T-cell (primary cell): ENCODE measurements at regions not wholly inside any gene's neighbourhood (a gene's known extent, or its start where the extent isn't known, plus 50 kb on each side); places are given as distances from the start of the nearest gene placed in this dataset.

Experiments used
- ATAC-seq, 4 experiments: fragments of 200-7000 bp in 3 of 4; fragments of 150-1000 bp in 1 of 4; cut with Tn5 transposase; replicated peaks in 1 of 4; 1 replicate in 3 of 4; 2 replicates in 1 of 4; pipeline ENCODE4 v1.10.0; 2021; ENCODE audit warnings: moderate library complexity in 3 of 4, mild to moderate bottlenecking in 2 of 4, moderate number of reproducible peaks in 1 of 4
- CTCF ChIA-PET, 2 donors: fragments of 300-600 bp; sonication (Branson Sonifier 250); formaldehyde crosslinking; loops; one replicate each; lab custom pipeline; 2022; ENCODE audit warnings: antibody characterized with exemption in 2 of 2; lab: Charles Lee
- POLR2A ChIA-PET, 2 donors: fragments of 300-600 bp; sonication (Branson Sonifier 250); formaldehyde crosslinking; loops; one replicate each; lab custom pipeline; 2022; ENCODE audit warnings: antibody characterized with exemption in 2 of 2; lab: Charles Lee
- DNase-seq, 35 experiments: peaks; one replicate each; pipeline versions ENCODE4 v3.0.0 to v3.0.0-alpha.2; 2013 to 2023
- H3K27ac ChIP-seq: one replicate; pipeline ENCODE4 v1.5.1; 2013; ENCODE audit warnings: low read length
- H3K27me3 ChIP-seq, 2 experiments: replicated peaks in 1 of 2; 1 replicate in 1 of 2; 2 replicates in 1 of 2; pipeline versions ENCODE4 v1.6.1 to v1.7.0; 2013; ENCODE audit warnings: low read length in 1 of 2, mixed read lengths in 1 of 2; ENCODE audit not compliant: control insufficient read depth in 2 of 2, insufficient read depth in 2 of 2; ENCODE audit errors: extremely low read depth in 1 of 2
- H3K36me3 ChIP-seq, 2 donors: 1 replicate in 1 of 2; 2 replicates in 1 of 2; pipeline versions ENCODE4 v1.6.1 to v1.7.0; 2013; ENCODE audit warnings: low read length in 1 of 2; ENCODE audit not compliant: control insufficient read depth in 2 of 2, insufficient read depth in 1 of 2; ENCODE audit errors: extremely low read depth in 1 of 2
- H3K4me1 ChIP-seq, 2 experiments: 1 replicate in 1 of 2; 2 replicates in 1 of 2; pipeline versions ENCODE4 v1.6.1 to v1.7.0; 2013; ENCODE audit warnings: low read length in 2 of 2, mixed read lengths in 1 of 2; ENCODE audit not compliant: insufficient read depth in 2 of 2, control insufficient read depth in 1 of 2; ENCODE audit errors: extremely low read depth in 1 of 2
- H3K4me3 ChIP-seq, 2 donors: 1 replicate in 1 of 2; 2 replicates in 1 of 2; pipeline versions ENCODE4 v1.5.1 to v1.7.0; 2013; ENCODE audit warnings: mild to moderate bottlenecking in 2 of 2, low read length in 1 of 2, moderate library complexity in 1 of 2; ENCODE audit not compliant: control insufficient read depth in 1 of 2; ENCODE audit errors: extremely low read depth in 1 of 2
- H3K9me3 ChIP-seq: 2 replicates; pipeline ENCODE4 v1.7.0; 2013
- H3K27ac Mint-ChIP-seq, 2 donors: one replicate each; pipeline ENCODE4 v1.8.0; 2020 to 2021; ENCODE audit warnings: mild to moderate bottlenecking in 2 of 2, mixed read lengths in 2 of 2
- H3K27me3 Mint-ChIP-seq, 2 donors: one replicate each; pipeline ENCODE4 v1.8.0; 2021 to 2022; ENCODE audit warnings: mixed read lengths in 2 of 2
- H3K36me3 Mint-ChIP-seq: one replicate; pipeline ENCODE4 v1.8.0; 2021; ENCODE audit warnings: mixed read lengths
- H3K4me1 Mint-ChIP-seq, 3 donors: one replicate each; pipeline ENCODE4 v1.8.0; 2020 to 2022; ENCODE audit warnings: mixed read lengths in 3 of 3, mild to moderate bottlenecking in 1 of 3
- H3K4me3 Mint-ChIP-seq, 3 donors: one replicate each; pipeline ENCODE4 v1.8.0; 2020 to 2022; ENCODE audit warnings: mild to moderate bottlenecking in 3 of 3, mixed read lengths in 3 of 3, moderate library complexity in 3 of 3
- H3K9me3 Mint-ChIP-seq, 3 donors: one replicate each; pipeline ENCODE4 v1.8.0; 2020 to 2022; ENCODE audit warnings: mixed read lengths in 3 of 3
- WGBS: methylation state at CpG from one replicate; pipeline ENCODE4 v1.1.5; 2013; ENCODE audit warnings: missing lambda C conversion rate; ENCODE audit not compliant: insufficient coverage; 5-methylcytosine and 5-hydroxymethylcytosine counted together

DNA sequence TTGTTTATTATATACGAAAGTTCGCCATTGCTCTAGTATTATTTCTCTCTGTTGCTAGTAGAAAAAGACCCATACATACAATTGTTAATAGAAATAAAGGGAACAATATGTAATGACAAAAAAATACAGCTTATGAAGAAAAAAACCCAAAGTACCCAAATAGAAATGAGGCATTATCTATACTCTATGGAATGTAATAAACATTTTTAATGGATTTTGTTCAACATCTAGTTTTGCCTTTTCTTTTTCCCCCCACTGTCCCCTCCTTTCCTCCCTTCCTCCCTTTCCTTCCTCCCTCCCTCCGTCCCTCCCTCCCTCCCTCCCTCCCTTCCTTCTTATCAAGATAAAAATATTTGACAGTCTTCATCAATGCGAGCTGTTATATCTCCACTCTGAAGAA, 81.5 kb upstream of the NEK7 start:
- no CpG with 5 or more reads among the region's 4 CpGs for WGBS
- ChIA-PET POLR2A (interaction anchor here in 1 of 2 donors (0.6 kb wide), 1 partner anchor 599 kb away, joined by 4 read pairs; no protein-coding TSS in a partner anchor), CTCF (no interaction called here)
- no peaks in the 10 kb centered on the region for H3K36me3 ChIP-seq
- Mint-ChIP-seq H3K4me1 (no peaks in the 10 kb centered on the region), H3K27ac (no peak overlapping the region), H3K4me3 (no peak overlapping the region), H3K36me3 (peaks cover 3% of the 10 kb centered on the region), H3K9me3 (peaks cover 0 to 4% (median 3%) of the 10 kb centered on the region in 3 donors), H3K27me3 (peaks cover 6 to 22% of the 10 kb centered on the region in 2 donors)
- ATAC-seq (no peak), DNase-seq (no peak)
- peaks cover 0 to 3% of the 10 kb centered on the region in 2 experiments for H3K27me3 ChIP-seq
- no peak overlapping the region for H3K27ac ChIP-seq
- no peak overlapping the region for H3K4me3 ChIP-seq
- no peaks in the 10 kb centered on the region for H3K4me1 ChIP-seq
- H3K9me3 ChIP-seq = no peaks in the 10 kb centered on the region

- H3K9me3 Mint-ChIP-seq = peaks cover 0 to 4% (median 3%) of the 10 kb centered on the region in 3 donors
- Histone ChIP-seq H3K4me1 (no peaks in the 10 kb centered on the region), H3K27me3 (no peaks in the 10 kb centered on the region), H3K9me3 (no peaks in the 10 kb centered on the region), H3K27ac (no peak overlapping the region), H3K4me3 (no peak overlapping the region), H3K36me3 (no peaks in the 10 kb centered on the region)
- ChIA-PET POLR2A (no interaction called here), CTCF (interaction anchor here (0.6 kb wide), 2 partner anchors 681 to 1122 kb away, joined by 3 read pairs; no protein-coding TSS in a partner anchor)
- WGBS = no CpG with 5 or more reads among the region's 1 CpG
- DNase-seq (no peak), ATAC-seq (no peak)
- no peak overlapping the region for H3K4me3 Mint-ChIP-seq
- H3K4me1 Mint-ChIP-seq = no peaks in the 10 kb centered on the region
- peaks cover 3 to 15% of the 10 kb centered on the region in 2 donors for H3K27me3 Mint-ChIP-seq
- peaks cover 3% of the 10 kb centered on the region for H3K36me3 Mint-ChIP-seq
- H3K27ac Mint-ChIP-seq = no peak overlapping the region
Observed at GRCh38 chr1:198079432-198079951, 77.3 kb upstream of the NEK7 start.

- Mint-ChIP-seq H3K4me1 (no peaks in the 10 kb centered on the region), H3K4me3 (no peak overlapping the region), H3K9me3 (peaks cover 0 to 4% (median 3%) of the 10 kb centered on the region in 3 donors), H3K27ac (no peak overlapping the region), H3K36me3 (peaks cover 3% of the 10 kb centered on the region), H3K27me3 (peaks cover 0 to 9% of the 10 kb centered on the region in 2 donors)
- no peak for DNase-seq
- WGBS = 82% methylated on average over 2 of the region's 3 CpGs
- Histone ChIP-seq H3K4me1 (no peaks in the 10 kb centered on the region), H3K36me3 (no peaks in the 10 kb centered on the region), H3K27me3 (no peaks in the 10 kb centered on the region), H3K4me3 (no peak overlapping the region), H3K9me3 (no peaks in the 10 kb centered on the region), H3K27ac (no peak overlapping the region)
- ATAC-seq = no peak
- POLR2A ChIA-PET = no interaction called here
- CTCF ChIA-PET = no interaction called here
Observed at GRCh38 chr1:198082576-198082975, 74.2 kb upstream of the NEK7 start.

DNA sequence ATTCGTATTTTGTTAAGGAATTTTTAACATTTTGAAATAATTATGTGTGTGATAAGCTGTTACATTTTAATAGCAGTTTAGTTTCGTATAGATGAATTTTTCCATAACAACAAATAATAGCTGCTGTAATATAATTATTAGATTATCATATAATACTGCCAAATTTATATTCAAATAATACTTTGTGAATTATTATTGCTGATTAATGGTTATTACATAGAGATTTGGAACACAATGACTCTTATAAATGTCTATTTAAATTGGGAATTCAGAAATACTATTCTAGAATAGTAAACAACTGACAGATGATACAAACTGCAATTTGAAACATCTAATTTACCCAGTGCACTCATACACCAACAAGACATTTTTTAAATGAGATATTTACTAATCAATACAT, 73.2 kb upstream of the NEK7 start:
- DNase-seq (no peak), ATAC-seq (no peak)
- Mint-ChIP-seq H3K4me1 (peaks cover 0 to 2% (median 1%) of the 10 kb centered on the region in 3 donors), H3K36me3 (peaks cover under 1% of the 10 kb centered on the region), H3K4me3 (no peak overlapping the region), H3K27ac (no peak overlapping the region), H3K9me3 (peaks cover 0 to 1% (median under 1%) of the 10 kb centered on the region in 3 donors), H3K27me3 (peaks cover 0 to 7% of the 10 kb centered on the region in 2 donors)
- Histone ChIP-seq H3K4me1 (no peaks in the 10 kb centered on the region), H3K4me3 (no peak overlapping the region), H3K9me3 (no peaks in the 10 kb centered on the region), H3K36me3 (no peaks in the 10 kb centered on the region), H3K27me3 (no peaks in the 10 kb centered on the region), H3K27ac (no peak overlapping the region)
- WGBS = no CpG with 5 or more reads among the region's 2 CpGs
- CTCF ChIA-PET = no interaction called here
- POLR2A ChIA-PET = interaction anchor here in 1 of 2 donors (0.6 kb wide), 1 partner anchor 279 kb away, joined by 3 read pairs; no protein-coding TSS in a partner anchor

DNA sequence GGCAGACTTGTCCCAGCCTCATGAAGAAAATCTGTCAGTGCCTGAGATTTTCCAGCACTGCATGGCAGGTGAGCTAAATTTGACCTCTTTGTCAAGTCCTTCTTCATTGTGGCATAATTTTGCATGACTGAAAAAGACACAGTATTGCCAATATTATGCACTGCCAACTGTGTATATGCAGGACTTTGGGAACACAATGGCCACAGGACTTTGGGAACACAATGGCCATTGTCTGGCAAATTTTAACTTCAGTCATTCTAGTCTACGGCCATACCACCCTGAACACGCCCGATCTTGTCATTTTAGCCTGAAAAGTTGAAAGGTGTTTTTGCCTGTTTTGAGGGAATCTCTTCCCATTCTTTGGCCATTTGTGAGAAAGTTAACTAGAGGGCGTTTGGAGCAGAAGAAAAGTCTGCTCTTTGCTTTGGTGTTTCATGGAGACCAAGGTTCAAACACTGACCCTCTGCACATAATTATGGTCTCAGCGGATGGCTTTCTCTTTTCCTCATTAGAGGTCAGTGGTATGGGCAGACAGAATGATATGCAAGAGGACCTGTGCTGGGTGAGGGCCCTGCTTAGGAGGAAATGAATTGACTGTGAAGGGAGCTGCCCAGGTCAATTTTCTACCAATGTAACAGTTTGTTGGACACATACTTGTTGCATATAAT, 72.4 kb upstream of the NEK7 start:
- CTCF ChIA-PET = no interaction called here
- H3K9me3 Mint-ChIP-seq = no peaks in the 10 kb centered on the region
- WGBS = 60% methylated on average over 1 of the region's 5 CpGs

DNA sequence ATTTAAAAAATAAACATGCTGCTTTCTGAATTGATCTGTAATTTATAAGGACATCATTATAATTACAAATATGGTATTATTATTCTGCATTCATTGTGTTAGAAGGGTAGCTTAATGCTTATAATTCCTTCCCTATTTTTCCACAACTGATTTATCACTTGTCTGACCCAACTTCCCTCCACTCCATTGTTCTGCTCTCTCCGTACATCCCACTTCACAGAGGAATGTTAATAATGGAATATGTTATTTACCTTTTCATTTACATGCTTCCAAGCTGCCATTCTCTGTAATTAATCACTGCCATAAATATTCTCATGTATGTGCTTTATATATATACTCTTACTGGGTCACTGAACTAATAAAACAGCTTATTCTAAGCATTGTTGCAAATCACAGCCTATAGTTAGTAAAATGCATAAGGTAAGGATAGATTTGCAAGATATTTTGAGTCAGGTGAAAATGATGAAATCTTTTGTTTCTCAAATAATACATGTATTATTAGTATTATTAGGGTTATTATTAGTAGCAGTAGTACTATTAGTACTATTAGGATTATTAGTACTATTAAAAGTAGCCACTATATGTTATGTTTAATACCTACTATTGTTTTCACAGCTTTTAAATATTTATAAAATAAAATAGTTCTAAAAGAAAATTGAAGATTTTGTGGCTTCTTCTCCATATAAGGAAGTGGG, 70.6 kb upstream of the NEK7 start:
- Histone ChIP-seq H3K36me3 (no peaks in the 10 kb centered on the region), H3K9me3 (no peaks in the 10 kb centered on the region), H3K27me3 (no peaks in the 10 kb centered on the region), H3K4me3 (no peak overlapping the region), H3K4me1 (no peaks in the 10 kb centered on the region), H3K27ac (no peak overlapping the region)
- POLR2A ChIA-PET = no interaction called here
- no CpG with 5 or more reads among the region's 1 CpG for WGBS
- ATAC-seq (no peak), DNase-seq (no peak)
- CTCF ChIA-PET = interaction anchor here (0.7 to 1.2 kb wide), 4 partner anchors 14 to 188 kb away, joined by 3 read pairs; no protein-coding TSS in a partner anchor
- H3K4me3 Mint-ChIP-seq = no peak overlapping the region
- no peaks in the 10 kb centered on the region for H3K36me3 Mint-ChIP-seq
- H3K27me3 Mint-ChIP-seq = peaks cover 0 to 3% of the 10 kb centered on the region in 2 donors
- H3K9me3 Mint-ChIP-seq = no peaks in the 10 kb centered on the region
- H3K27ac Mint-ChIP-seq = no peak overlapping the region
- H3K4me1 Mint-ChIP-seq = peaks cover 0 to 2% (median 1%) of the 10 kb centered on the region in 3 donors

More for the DNA sequence above, 72.4 kb upstream of the NEK7 start:
- no peak overlapping the region for H3K4me3 Mint-ChIP-seq
- no peak overlapping the region for H3K4me3 ChIP-seq
- H3K27ac Mint-ChIP-seq = no peak overlapping the region
- H3K4me1 ChIP-seq = no peaks in the 10 kb centered on the region
- ATAC-seq = no peak
- peaks cover 0 to 6% of the 10 kb centered on the region in 2 donors for H3K27me3 Mint-ChIP-seq
- H3K4me1 Mint-ChIP-seq = peaks cover 0 to 2% (median 1%) of the 10 kb centered on the region in 3 donors
- DNase-seq = no peak
- no peak overlapping the region for H3K27ac ChIP-seq
- no peaks in the 10 kb centered on the region for H3K36me3 Mint-ChIP-seq
- H3K9me3 ChIP-seq = no peaks in the 10 kb centered on the region
- no peaks in the 10 kb centered on the region for H3K27me3 ChIP-seq
- no peaks in the 10 kb centered on the region for H3K36me3 ChIP-seq
- POLR2A ChIA-PET = no interaction called here
